ENCODE measurements at regions not wholly inside any gene's neighbourhood (a gene's known extent, or its start where the extent isn't known, plus 50 kb on each side); places are given as distances from the start of the nearest gene placed in this dataset.
"Not testable (repeated sequence)": the region's sequence is repeated elsewhere in the genome, so short reads cannot be mapped to it uniquely, and the experiment has no call there.

GRCh38 chr2:183903026-183903425, 695.3 kb upstream of the ZNF804A start:
- TF ChIP-seq LEF1 (IDR thresholded peaks at IDR 0.05; ENCODE audit: borderline replicate concordance): no peak
- CTCF ChIA-PET: no interaction called here
- DNase-seq (ENCODE audit: extremely low spot score): no peak
- POLR2A ChIA-PET: no interaction called here

DNA sequence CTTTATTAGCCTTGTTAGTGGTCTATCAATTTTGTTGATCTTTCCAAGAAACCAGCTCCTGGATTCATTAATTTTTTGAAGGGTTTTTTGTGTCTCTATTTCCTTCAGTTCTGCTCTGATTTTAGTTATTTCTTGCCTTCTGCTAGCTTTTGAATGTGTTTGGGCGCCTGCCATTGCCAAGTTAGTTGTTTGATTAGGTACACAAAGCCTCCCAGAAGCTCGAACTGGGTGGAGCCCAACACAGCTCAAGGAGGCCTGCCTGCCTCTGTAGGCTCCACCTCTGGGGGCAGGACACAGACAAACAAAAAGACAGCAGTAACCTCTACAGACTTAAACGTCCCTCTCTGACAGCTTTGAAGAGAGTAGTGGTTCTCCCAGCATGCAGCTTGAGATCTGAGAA, 682.3 kb upstream of the ZNF804A start:
- POLR2A ChIA-PET; DNase-seq (ENCODE audit: extremely low spot score); CTCF ChIA-PET: not testable (repeated sequence)

- no peak for TF ChIP-seq ARNT (IDR thresholded peaks at IDR 0.05)
- TF ChIP-seq ELF4 (IDR thresholded peaks at IDR 0.05): no peak
- TF ChIP-seq FOXM1 (IDR thresholded peaks at IDR 0.05; ENCODE audit: borderline replicate concordance): no peak
- no peak for TF ChIP-seq LEF1 (IDR thresholded peaks at IDR 0.05; ENCODE audit: borderline replicate concordance)
- no peak for DNase-seq (ENCODE audit: extremely low spot score)
- CTCF ChIA-PET: no interaction called here
- POLR2A ChIA-PET: no interaction called here
These were observed 679.2 kb upstream of the ZNF804A start for GRCh38 chr2:183919167-183919566.

- ChIA-PET POLR2A (no interaction called here), CTCF (no interaction called here)
- no peak for TF ChIP-seq NFRKB (IDR thresholded peaks at IDR 0.05)
- TF ChIP-seq CTBP1 (IDR thresholded peaks at IDR 0.05; ENCODE audit: borderline replicate concordance): no peak
- no peak for TF ChIP-seq ARNT (IDR thresholded peaks at IDR 0.05)
- no peak for TF ChIP-seq ZNF384 (IDR thresholded peaks at IDR 0.05)
- no peak for TF ChIP-seq LEF1 (IDR thresholded peaks at IDR 0.05; ENCODE audit: borderline replicate concordance)
- TF ChIP-seq, protein P1, sequence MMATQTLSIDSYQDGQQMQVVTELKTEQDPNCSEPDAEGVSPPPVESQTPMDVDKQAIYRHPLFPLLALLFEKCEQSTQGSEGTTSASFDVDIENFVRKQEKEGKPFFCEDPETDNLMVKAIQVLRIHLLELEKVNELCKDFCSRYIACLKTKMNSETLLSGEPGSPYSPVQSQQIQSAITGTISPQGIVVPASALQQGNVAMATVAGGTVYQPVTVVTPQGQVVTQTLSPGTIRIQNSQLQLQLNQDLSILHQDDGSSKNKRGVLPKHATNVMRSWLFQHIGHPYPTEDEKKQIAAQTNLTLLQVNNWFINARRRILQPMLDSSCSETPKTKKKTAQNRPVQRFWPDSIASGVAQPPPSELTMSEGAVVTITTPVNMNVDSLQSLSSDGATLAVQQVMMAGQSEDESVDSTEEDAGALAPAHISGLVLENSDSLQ (IDR thresholded peaks at IDR 0.05): no peak
- no peak for TF ChIP-seq HDGF (IDR thresholded peaks at IDR 0.05; ENCODE audit: borderline replicate concordance)
- TF ChIP-seq ELF4 (IDR thresholded peaks at IDR 0.05): no peak
- no peak for TF ChIP-seq FOXM1 (IDR thresholded peaks at IDR 0.05; ENCODE audit: borderline replicate concordance)
- TF ChIP-seq FOXA1 (IDR thresholded peaks at IDR 0.05): no peak
- TF ChIP-seq SP1 (IDR thresholded peaks at IDR 0.05): no peak
- TF ChIP-seq BHLHE40 (IDR thresholded peaks at IDR 0.05; ENCODE audit: borderline replicate concordance): no peak
- TF ChIP-seq TARDBP (IDR thresholded peaks at IDR 0.05): no peak
- no peak for TF ChIP-seq L3MBTL2 (conservative IDR thresholded peaks at IDR 0.05)
- no peak for DNase-seq (ENCODE audit: extremely low spot score)
These were observed 678.4 kb upstream of the ZNF804A start for GRCh38 chr2:183919926-183920325.

- POLR2A ChIA-PET: no interaction called here
- CTCF ChIA-PET: no interaction called here
These were observed 673.0 kb upstream of the ZNF804A start for GRCh38 chr2:183925281-183925680.

GRCh38 chr2:183926433-183926832, 671.9 kb upstream of the ZNF804A start:
- no peak for TF ChIP-seq ELF4 (IDR thresholded peaks at IDR 0.05)
- TF ChIP-seq LEF1 (IDR thresholded peaks at IDR 0.05; ENCODE audit: borderline replicate concordance): no peak
- DNase-seq (ENCODE audit: extremely low spot score): no peak
- CTCF ChIA-PET: no interaction called here
- POLR2A ChIA-PET: no interaction called here

More at GRCh38 chr2:183925281-183925680, 673.0 kb upstream of the ZNF804A start:
- TF ChIP-seq ZNF384 (IDR thresholded peaks at IDR 0.05): no peak
- TF ChIP-seq SP1 (IDR thresholded peaks at IDR 0.05): no peak
- no peak for TF ChIP-seq FOXA1 (IDR thresholded peaks at IDR 0.05)
- no peak for TF ChIP-seq NFRKB (IDR thresholded peaks at IDR 0.05)
- no peak for TF ChIP-seq CTBP1 (IDR thresholded peaks at IDR 0.05; ENCODE audit: borderline replicate concordance)
- no peak for TF ChIP-seq L3MBTL2 (conservative IDR thresholded peaks at IDR 0.05)
- no peak for TF ChIP-seq FOXM1 (IDR thresholded peaks at IDR 0.05; ENCODE audit: borderline replicate concordance)
- TF ChIP-seq ARNT (IDR thresholded peaks at IDR 0.05): no peak
- TF ChIP-seq HDGF (IDR thresholded peaks at IDR 0.05; ENCODE audit: borderline replicate concordance): no peak
- TF ChIP-seq SUZ12 (IDR thresholded peaks at IDR 0.05): no peak
- TF ChIP-seq FOXK2 (IDR thresholded peaks at IDR 0.05): no peak
- no peak for TF ChIP-seq ELF4 (IDR thresholded peaks at IDR 0.05)
- TF ChIP-seq, protein P1 (IDR thresholded peaks at IDR 0.05): no peak
- no peak for TF ChIP-seq BHLHE40 (IDR thresholded peaks at IDR 0.05; ENCODE audit: borderline replicate concordance)
- no peak for TF ChIP-seq LEF1 (IDR thresholded peaks at IDR 0.05; ENCODE audit: borderline replicate concordance)
- DNase-seq (ENCODE audit: extremely low spot score): no peak

DNA sequence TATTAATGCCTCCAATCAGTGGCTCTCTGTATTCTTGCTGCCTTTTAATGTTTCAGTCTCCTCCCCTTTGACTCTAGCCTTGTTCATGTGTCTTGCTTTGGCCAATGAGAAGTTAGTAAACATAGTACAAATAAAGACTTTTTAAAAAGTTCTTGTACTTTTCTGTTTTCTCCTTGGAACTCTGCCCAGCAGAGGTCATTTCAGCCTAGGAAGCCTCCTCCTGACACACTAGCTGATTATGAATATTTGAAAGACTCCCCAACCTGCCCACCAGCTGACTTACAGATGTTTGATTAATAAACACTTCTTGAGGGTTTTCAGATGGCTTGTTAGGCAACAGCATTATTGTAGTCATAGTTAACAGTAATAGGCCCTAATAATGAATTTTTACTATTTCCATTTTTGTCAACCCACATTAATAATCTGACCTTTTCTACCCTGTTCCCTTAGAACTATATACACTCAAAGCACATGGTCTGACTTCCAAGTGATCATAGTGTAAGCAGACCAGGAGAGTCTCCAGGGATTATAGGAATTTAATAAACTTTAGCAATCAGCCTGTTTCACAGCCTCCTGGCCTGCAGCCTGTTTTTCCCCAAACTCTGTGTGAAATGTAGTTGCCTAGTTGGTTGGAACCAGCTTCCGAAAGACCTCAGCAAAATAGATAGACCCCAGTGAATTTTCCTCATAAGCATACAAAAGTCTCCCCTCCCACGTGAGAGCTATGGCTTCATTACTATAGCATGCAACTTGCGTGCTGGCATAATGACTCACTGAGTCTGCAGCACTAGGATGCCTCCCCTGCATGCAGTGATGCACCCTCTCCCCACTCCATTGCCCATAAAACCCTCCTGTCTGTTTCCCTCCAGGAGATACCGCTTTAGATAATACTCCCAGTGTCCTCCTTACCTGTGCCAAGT, 670.7 kb upstream of the ZNF804A start:
- TF ChIP-seq CTBP1 (IDR thresholded peaks at IDR 0.05; ENCODE audit: borderline replicate concordance) (no peak), SP1 (IDR thresholded peaks at IDR 0.05) (no peak), NFRKB (IDR thresholded peaks at IDR 0.05) (no peak), HDGF (IDR thresholded peaks at IDR 0.05; ENCODE audit: borderline replicate concordance) (no peak), ELF4 (IDR thresholded peaks at IDR 0.05) (no peak), TARDBP (IDR thresholded peaks at IDR 0.05) (no peak)
- ChIA-PET POLR2A (no interaction called here), CTCF (no interaction called here)
- DNase-seq (ENCODE audit: extremely low spot score): no peak

- POLR2A ChIA-PET: no interaction called here
- CTCF ChIA-PET: no interaction called here
- DNase-seq (ENCODE audit: extremely low spot score): no peak
- TF ChIP-seq BHLHE40 (IDR thresholded peaks at IDR 0.05; ENCODE audit: borderline replicate concordance) (no peak), ELF4 (IDR thresholded peaks at IDR 0.05) (no peak), FOXK2 (IDR thresholded peaks at IDR 0.05) (no peak), FOXM1 (IDR thresholded peaks at IDR 0.05; ENCODE audit: borderline replicate concordance) (no peak), ZNF384 (IDR thresholded peaks at IDR 0.05) (no peak), LEF1 (IDR thresholded peaks at IDR 0.05; ENCODE audit: borderline replicate concordance) (no peak), SUZ12 (IDR thresholded peaks at IDR 0.05) (no peak), ARNT (IDR thresholded peaks at IDR 0.05) (no peak), L3MBTL2 (conservative IDR thresholded peaks at IDR 0.05) (no peak), TARDBP (IDR thresholded peaks at IDR 0.05) (no peak), NFRKB (IDR thresholded peaks at IDR 0.05) (no peak), HDGF (IDR thresholded peaks at IDR 0.05; ENCODE audit: borderline replicate concordance) (no peak), CTBP1 (IDR thresholded peaks at IDR 0.05; ENCODE audit: borderline replicate concordance) (no peak), SP1 (IDR thresholded peaks at IDR 0.05) (no peak), FOXA1 (IDR thresholded peaks at IDR 0.05) (no peak)
- TF ChIP-seq, protein P1 (IDR thresholded peaks at IDR 0.05): no peak
These were observed 663.3 kb upstream of the ZNF804A start for GRCh38 chr2:183935005-183935404.
